ENCODE measurements at regions not wholly inside any gene's neighbourhood (a gene's known extent, or its start where the extent isn't known, plus 50 kb on each side); places are given as distances from the start of the nearest gene placed in this dataset.

- peak; percentile 25 to 41 for DNase-seq
Measured at GRCh38 chr2:118223992-118224894, 136.0 kb downstream of the INSIG2 start.

GRCh38 chr2:118223511-118223991, 135.3 kb downstream of the INSIG2 start:
- DNase-seq, result peak in 1 of 2 donors; percentile 6

GRCh38 chr2:118222672-118223421, 134.6 kb downstream of the INSIG2 start:
- no peak for DNase-seq

- no peak for DNase-seq
Measured at GRCh38 chr2:118222273-118222594, 134.0 kb downstream of the INSIG2 start.

GRCh38 chr2:118221536-118222272, 133.4 kb downstream of the INSIG2 start:
- DNase-seq, result peak; percentile 39 to 68

GRCh38 chr2:118219611-118220010, 131.3 kb downstream of the INSIG2 start:
- no peak for DNase-seq

DNA sequence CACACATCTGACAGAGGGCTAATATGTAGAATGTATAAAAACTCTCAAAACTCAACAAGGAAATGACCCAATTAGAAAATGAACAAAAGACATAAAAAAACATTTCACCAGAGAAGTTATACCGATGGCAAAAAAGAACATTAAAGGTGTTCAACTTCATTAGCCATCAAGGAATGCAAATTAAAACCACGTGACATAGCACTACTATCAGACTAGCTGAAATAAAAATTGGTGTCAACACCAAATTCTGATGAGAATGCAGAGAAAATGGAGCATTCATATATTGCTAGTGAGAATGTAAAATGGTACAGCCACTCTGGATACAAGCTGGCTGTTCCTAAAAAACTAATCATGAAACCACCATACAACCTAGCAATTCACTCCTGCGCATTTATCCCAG, 128.0 kb downstream of the INSIG2 start:
- DNase-seq, result no peak

- DNase-seq, result no peak
Measured at GRCh38 chr2:118209727-118210126, 121.5 kb downstream of the INSIG2 start.

GRCh38 chr2:118207889-118208288, 119.6 kb downstream of the INSIG2 start:
- DNase-seq, result no peak

GRCh38 chr2:118202707-118203303, 114.5 kb downstream of the INSIG2 start:
- peak; percentile 42 to 59 for DNase-seq

- no peak for DNase-seq
Measured at GRCh38 chr2:118198268-118198667, 110.0 kb downstream of the INSIG2 start.

DNA sequence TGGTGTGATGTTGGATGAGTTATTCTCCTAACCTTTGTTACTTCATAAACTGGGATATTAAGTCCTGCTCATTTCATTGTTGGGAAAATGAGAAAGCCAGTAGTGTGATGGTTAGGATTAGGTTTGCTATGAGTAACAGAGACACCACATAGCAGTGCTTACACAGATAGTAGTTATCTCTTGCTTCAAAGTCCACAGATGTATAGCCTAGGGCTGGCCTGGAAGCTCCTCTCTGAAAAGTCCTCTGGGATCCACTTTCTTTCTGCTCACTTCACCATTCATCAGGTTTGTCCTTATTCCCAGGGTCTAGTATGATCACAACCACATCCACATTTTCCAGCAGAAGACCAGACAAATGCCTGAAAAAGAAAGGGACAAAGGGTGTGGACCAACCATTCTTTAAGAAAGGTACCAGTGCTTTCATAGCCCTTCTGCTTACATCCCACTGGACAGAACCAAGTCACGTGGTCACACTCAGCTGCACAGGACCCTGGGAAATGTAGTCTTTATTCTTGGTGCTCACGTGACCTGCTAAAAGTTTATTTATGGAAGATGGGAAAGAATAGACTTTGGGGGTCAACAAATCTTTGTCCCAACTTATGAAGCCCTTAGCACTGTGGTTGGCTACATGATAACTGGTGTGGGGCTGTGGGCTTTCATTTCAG, 108.9 kb downstream of the INSIG2 start:
- peak; percentile 5 to 22 for DNase-seq

GRCh38 chr2:118190474-118190873, 102.2 kb downstream of the INSIG2 start:
- no peak for DNase-seq

- no peak for DNase-seq
Measured at GRCh38 chr2:118186858-118187254, 98.6 kb downstream of the INSIG2 start.

DNA sequence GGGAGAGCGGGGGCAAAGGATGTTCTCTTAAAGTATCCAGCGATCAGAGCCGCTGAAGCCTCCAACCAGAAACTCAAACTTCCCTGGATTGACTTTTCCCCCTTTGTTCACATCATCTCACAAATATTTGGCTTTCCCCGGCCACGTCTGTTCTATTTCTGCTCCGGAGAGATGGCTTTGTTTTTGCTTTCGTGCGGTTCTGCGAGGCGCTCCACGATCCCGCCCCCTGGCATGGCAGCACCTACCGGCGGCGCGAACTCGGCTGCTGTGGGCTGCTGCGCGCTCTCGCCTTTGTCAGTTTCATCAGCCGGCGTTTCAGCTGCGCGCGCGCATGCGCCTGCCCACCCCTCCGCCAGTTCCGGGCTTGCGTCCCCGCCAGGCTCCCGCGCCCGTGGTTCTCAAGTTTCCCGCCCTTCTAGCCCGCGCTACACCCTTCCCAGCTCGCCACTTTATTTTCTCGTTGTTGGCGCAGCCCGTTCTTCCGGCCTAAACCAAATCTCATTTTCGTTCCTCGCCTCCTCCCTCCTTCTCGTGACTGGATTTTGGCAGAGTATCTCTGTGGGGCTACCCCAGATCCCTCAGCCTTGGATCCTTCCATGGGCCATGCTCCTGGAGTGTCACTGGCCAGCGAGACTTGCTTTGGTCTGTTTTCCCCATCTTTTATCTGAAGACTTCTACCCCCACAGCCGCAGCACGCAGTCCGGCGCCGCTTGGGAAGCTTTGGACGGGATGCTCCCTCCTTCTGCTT, 98.0 kb downstream of the INSIG2 start:
- peak; percentile 88 to 89 for DNase-seq

DNA sequence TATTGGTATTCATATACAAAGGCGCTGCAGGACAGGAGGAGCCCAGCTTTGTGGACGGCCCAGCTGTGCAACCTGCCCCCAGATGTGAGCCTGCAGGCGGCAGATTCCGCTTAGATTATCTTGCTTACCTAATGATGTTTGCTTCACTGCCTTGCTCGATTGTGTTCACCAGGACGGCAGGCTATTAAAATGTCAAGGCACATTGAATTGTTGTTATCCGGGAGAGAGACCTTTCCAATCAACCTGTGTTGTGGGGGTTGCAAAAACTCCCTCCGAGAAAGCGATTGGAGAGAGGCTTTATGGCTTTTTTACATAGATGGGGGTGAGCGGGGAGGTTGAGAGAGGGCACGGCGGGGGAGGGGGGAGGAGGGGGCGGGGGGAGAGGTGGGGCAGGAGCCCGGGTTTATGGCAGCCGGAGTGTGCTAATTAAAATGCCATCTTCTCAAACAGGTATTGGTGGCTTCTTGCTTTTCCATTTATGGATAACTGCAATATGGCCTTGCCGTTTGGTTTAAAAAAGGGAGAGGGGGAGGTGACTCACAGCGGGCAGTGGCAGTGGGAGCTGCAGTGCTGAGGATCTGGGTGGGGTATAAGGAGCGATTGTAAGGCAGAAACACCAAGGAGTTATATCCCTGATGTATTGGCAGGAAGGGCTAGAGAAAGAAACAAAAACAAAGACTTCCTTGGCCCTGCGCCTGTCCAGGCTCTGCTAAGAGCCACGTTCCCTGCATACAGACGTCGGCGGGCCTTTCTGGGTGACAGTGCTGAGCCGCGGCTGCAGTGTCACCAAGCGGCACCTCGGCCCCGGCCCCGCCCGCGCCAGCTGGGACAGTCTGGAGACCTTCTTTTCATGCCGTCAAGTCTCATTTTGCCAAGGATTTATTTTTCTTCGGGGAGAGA, 97.2 kb downstream of the INSIG2 start:
- DNase-seq, result peak; percentile 36 to 40

- no peak for DNase-seq
Measured at GRCh38 chr2:118183381-118183780, 95.1 kb downstream of the INSIG2 start.

- no peak for DNase-seq
Measured at GRCh38 chr2:118179445-118179844, 91.2 kb downstream of the INSIG2 start.

- DNase-seq, result no peak
Measured at GRCh38 chr2:118177884-118178283, 89.6 kb downstream of the INSIG2 start.

GRCh38 chr2:118177318-118177717, 89.0 kb downstream of the INSIG2 start:
- no peak for DNase-seq

Measured in CD4-positive, alpha-beta T cell treated with Interferon alpha-2 for 1 hour (primary cell).